ENCODE measurements at regions not wholly inside any gene's neighbourhood (a gene's known extent, or its start where the extent isn't known, plus 50 kb on each side); places are given as distances from the start of the nearest gene placed in this dataset.

GRCh38 chr6:55011034-55011433 lies 163.3 kb upstream of the HCRTR2 start:
- TF ChIP-seq CTCF (IDR thresholded peaks at IDR 0.05; ENCODE audit: borderline replicate concordance, insufficient read depth, low read depth, low read length) = no peak
- H3K4me3 ChIP-seq (ENCODE audit: low read depth, low read length) = no peak overlapping the region

- TF ChIP-seq CTCF (IDR thresholded peaks at IDR 0.05; ENCODE audit: borderline replicate concordance, insufficient read depth, low read depth, low read length) = no peak
- H3K4me3 ChIP-seq (ENCODE audit: low read depth, low read length) = no peak overlapping the region
Measured at GRCh38 chr6:55012454-55012853, 161.9 kb upstream of the HCRTR2 start.

GRCh38 chr6:55014321-55015088 lies 159.8 kb upstream of the HCRTR2 start:
- TF ChIP-seq CTCF (IDR thresholded peaks at IDR 0.05; ENCODE audit: borderline replicate concordance, insufficient read depth, low read depth, low read length) = no peak
- H3K4me3 ChIP-seq (ENCODE audit: low read depth, low read length) = no peak overlapping the region

- no peak overlapping the region for H3K4me3 ChIP-seq (ENCODE audit: low read depth, low read length)
- TF ChIP-seq CTCF (IDR thresholded peaks at IDR 0.05; ENCODE audit: borderline replicate concordance, insufficient read depth, low read depth, low read length) = no peak
Measured at GRCh38 chr6:55016261-55016660, 158.1 kb upstream of the HCRTR2 start.

GRCh38 chr6:55017555-55018300 lies 156.6 kb upstream of the HCRTR2 start:
- TF ChIP-seq CTCF (IDR thresholded peaks at IDR 0.05; ENCODE audit: borderline replicate concordance, insufficient read depth, low read depth, low read length) = no peak
- H3K4me3 ChIP-seq (ENCODE audit: low read depth, low read length) = no peak overlapping the region

- H3K4me3 ChIP-seq (ENCODE audit: low read depth, low read length) = no peak overlapping the region
- no peak for TF ChIP-seq CTCF (IDR thresholded peaks at IDR 0.05; ENCODE audit: borderline replicate concordance, insufficient read depth, low read depth, low read length)
Measured at GRCh38 chr6:55019591-55019990, 154.7 kb upstream of the HCRTR2 start.

GRCh38 chr6:55023230-55023629 lies 151.1 kb upstream of the HCRTR2 start:
- no peak for TF ChIP-seq CTCF (IDR thresholded peaks at IDR 0.05; ENCODE audit: borderline replicate concordance, insufficient read depth, low read depth, low read length)
- no peak overlapping the region for H3K4me3 ChIP-seq (ENCODE audit: low read depth, low read length)

All from GM12875 (cell line).